Epithelial cell of prostate (primary cell): ENCODE measurements at regions not wholly inside any gene's neighbourhood (a gene's known extent, or its start where the extent isn't known, plus 50 kb on each side); places are given as distances from the start of the nearest gene placed in this dataset.
A peak's percentile ranks its signal among the peaks of the same experiment; 100 is the strongest.

Source experiments
- DNase-seq: peaks from one replicate; pipeline ENCODE4 v3.0.0-alpha.2; 2011; ENCODE audit warnings: low read depth, low spot score
- H3K27ac ChIP-seq: fragments of 450-650 bp; 2 replicates; pipeline ENCODE4 v1.5.1; 2017; ENCODE audit warnings: mild to moderate bottlenecking

DNA sequence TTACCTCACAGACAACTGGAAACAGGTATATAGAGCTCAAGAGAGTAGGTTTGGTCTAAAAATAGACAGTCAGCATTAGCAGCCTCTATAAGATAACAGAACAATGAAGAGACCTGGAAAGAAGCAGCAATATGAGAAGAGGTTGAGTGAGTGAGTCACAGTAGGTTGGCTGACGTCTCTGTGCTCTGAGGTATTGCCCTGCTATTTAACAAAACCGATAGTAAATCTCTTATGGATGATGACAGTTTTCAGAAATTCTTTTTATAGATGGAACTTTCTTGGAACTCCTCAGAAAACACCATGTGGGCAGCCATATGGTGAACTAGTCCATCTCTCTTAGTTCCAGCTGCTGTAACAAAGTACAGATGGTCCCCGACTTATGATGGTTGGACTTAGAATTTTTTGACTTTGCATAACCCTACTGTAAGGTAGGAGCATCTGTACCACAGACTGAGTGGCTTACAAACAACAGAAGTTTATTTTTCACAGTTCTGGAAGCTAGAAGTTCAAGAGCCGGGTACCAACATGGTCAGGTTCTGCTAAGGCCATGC lies 123.5 kb downstream of the MBD2 start:
- no peak overlapping the region for H3K27ac ChIP-seq
- no peak for DNase-seq

DNA sequence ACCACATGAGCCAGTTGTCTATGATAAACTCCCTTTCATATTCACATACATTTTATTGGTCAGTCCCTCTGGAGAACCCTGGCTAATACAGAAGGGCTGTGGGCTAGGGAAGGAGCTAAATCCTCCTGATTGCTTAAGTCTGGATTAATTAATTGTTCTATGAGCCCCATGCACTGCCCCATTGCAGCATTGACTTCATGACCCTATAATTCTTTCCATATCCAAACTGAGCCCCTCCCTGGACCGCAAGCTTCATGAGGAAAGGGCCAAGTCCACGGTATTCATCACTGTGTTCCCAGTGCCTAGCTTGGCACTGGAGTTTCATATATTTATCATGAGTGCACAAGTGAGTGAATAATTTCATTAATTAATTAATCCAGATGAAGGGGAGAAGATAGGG lies 124.0 kb downstream of the MBD2 start:
- no peak overlapping the region for H3K27ac ChIP-seq
- DNase-seq = no peak

DNA sequence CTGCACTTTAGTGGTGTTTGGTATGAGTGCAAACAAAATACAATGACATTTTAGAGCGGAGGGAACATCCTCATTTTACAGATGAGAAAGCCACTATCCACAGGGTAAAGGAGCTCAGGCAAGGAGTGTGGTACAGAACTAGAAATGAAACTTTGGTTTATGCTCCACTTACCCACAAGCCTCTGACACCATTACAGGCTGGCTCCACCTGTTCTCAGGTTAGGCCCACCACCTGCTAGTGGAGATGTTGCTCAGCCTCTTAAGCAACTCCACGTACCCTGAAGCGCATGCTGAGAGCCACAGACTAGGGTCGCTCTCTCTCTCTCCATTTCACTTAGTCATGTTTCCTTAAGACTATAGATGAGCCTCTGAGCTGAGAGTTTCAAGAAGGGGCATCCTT lies 130.0 kb downstream of the MBD2 start:
- H3K27ac ChIP-seq = no peak overlapping the region
- DNase-seq = no peak

DNA sequence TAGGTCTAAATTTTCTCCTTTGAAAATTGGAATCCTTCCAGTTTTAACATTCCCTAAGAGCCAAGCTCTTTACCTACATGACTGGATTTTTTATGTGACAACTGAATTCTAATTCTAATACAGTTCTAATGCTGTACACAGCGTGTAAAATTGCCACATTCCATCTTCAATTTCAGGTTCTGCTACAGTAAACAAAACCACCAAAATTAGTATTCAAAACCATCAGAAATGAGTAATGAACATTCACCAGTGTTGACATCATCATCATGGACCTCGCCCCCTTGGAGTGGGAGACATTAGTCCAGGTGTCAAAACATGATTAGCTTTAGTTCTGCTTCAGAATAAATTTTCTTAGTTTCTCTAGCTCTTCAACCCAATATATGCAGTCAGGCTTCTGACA lies 133.6 kb downstream of the MBD2 start:
- H3K27ac ChIP-seq = no peak overlapping the region
- DNase-seq = no peak

DNA sequence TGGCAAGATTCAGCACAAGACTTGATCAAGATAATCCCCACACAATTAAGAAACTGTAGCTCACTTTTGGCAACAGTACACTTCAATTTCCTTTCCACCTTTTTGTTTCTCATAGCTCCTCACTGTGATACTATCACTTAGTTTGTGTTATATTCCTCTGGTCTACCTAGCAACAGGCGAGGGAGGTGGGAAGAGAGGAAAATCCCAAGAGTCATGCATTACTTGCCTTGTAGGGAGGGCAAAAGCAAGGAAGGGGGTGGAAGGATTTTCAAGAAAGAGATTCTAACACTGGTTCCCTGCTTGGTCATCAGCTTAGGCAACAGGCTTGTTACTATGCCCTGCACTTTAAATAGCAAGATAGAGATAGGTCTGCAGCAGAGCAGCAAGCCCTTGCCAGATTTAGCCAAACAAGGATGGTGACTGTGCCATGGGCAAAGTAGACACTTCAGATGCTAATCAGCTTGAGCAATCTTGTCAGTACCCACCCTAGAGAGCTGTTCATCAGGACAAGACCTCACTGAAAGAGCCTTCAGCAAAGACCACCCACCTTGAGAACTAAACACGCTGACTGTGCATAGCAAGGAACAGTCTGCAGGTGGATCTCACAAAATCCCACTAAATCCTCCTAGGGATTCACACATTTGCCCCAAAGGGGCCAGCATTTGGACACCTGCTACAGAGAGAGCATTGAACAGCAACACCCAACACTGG lies 134.6 kb downstream of the MBD2 start:
- DNase-seq = no peak
- no peak overlapping the region for H3K27ac ChIP-seq

DNA sequence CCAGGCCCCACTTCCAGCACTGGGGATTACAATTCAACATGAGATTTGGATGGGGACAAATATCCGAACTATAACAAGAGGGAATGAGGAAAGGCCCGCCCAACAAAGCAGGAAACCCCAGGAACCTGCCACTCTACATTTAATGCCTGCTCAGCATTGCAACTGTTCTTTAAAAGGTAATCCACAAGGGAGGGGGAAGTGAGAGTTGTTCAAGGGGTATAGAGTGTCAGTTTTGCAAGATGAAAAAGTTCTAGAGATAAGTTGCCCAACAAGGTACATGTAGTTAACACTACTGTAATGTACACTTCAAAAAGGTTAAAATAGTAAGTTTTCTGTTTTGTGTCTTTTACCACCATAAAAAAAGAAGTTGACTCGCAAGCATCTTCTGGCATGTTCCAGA lies 137.6 kb downstream of the MBD2 start:
- no peak for DNase-seq
- H3K27ac ChIP-seq = no peak overlapping the region

DNA sequence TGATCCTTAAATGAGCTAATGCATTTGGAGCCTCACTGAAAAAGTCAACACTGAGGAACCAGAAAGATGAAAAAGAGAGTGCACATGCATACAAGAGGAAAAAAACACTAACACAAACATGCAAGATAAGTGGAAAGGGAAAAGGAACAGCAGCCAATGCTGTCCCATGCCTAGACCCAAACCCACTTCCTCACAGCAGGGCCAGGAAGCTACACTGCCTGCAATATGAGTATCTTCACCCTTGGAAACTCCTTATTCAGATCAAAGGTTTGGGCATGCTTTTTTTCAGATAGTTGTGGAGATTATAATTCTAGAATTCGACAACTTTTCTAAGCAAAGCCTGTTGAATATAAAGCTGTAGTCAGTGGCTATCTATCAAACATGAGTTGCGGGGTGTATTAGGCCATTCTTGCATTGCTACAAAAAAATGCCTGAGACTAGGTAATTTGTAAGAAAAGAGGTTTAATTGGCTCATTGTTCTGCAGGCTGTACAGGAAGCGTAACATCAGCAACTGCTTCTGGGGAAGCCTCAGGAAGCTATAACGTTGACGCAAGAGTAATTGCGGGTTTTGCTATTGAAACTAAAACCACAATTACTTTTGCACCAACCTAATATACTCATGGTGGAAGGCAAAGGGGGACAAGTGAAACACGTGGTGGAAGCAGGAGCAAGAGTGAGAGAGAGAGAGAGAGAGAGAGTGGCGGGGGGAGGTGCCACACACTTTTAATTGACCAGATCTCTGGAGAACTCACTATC lies 138.2 kb downstream of the MBD2 start:
- DNase-seq = no peak
- H3K27ac ChIP-seq = no peak overlapping the region

DNA sequence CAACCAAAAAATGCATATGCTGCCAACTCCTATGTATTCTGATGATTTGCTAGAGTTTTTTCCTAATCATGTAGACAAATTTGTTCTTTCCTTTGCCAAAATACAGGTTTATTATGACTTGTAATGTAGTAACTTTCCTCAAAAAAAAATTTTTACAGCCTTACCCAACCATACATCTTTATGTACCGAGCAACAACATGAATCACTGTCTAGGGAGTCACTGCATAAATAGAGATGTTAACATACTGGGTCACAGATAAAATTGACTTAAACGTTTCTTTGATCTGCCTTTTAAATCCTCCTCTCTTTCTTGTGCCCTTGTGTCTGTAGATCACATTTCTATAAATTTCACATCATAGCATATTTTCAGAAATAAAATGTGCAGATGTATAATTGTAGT lies 143.6 kb downstream of the MBD2 start:
- no peak overlapping the region for H3K27ac ChIP-seq
- no peak for DNase-seq

DNA sequence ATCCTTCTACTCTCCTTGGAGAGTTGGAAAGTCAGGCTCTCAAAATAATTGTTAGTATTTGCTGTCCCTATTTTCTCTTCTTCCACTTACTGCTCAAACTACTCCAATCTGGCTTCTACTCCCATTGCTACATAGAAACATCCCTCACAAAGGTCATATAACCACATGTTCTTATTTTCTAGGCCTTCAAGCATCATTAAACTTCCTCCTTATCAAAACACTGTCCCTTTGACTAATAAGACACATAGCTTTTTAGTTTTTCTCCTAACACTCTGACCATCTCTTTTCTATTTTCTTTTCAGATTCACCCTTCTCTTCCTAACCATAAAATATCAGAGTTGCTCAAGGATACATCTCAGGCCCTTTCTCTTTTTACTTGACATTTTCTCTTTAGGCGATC lies 148.3 kb downstream of the MBD2 start:
- no peak for DNase-seq
- no peak overlapping the region for H3K27ac ChIP-seq

DNA sequence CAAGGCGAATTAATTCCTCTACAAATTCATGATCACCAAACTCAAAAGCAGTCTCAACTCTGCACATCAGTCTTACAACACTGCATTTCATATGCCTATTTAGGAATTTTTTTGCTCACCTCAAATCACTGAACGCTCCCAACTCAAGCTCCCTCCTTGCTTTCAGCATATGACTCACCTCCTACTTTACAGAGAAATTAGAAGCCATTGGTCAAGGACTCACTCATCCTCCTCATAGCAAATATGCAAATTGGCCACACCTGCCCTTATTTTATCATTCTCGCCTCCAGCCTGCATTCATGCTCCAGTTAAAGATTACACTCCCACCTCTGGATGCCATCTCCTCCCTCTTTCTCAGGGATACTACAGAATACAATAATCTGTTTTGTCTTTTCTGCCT lies 148.8 kb downstream of the MBD2 start:
- no peak for DNase-seq
- no peak overlapping the region for H3K27ac ChIP-seq

DNA sequence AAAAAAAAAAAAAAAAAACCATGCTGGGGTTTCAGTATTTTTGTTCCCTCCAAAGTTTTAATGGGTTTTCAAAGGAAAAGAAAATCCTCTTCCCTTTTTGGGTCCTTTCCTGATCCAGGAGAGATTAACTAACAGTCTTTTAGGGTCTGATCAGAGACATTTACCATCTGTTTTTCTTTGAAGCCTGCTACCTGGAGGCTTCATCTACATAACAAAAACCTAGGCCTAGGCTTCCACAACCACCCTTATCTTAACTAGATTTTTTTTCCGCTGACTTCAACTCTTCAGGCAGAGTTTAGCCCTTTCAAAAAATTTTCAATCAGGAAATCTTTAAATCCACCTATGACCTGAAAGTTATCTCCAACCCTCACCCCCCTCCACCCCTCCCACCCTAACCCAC lies 154.7 kb downstream of the MBD2 start:
- no peak for DNase-seq
- H3K27ac ChIP-seq = no peak overlapping the region

DNA sequence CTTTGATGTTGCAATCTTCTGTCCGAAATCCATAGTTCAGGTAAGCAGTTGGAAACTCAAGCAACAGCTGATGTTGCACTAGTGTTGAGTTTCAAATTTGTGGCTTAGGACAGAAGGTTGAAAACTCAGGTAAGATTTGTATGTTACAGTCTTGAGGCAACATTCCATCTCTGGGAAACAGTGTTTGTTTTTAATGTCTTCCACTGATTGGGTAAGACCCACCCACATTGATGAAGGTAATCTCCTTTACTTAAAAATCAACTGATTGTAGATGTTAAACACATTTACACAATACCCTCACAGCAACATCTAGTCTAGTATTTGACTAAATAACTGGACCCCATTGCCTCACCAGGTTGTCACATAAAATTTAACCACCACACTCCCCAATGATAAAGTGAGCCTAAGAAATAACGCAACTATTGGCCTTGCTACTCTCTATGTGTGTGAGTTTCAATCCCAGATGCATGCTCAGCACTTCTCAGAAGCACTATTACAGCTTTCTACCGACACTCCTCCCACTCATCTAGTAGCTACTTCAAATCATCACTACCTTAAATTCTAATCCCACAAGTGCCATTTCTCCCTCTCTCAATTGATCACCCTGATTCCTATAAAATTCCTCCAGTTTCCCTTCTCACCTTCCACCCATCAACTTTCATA lies 164.0 kb downstream of the MBD2 start:
- H3K27ac ChIP-seq = no peak overlapping the region
- DNase-seq = no peak

DNA sequence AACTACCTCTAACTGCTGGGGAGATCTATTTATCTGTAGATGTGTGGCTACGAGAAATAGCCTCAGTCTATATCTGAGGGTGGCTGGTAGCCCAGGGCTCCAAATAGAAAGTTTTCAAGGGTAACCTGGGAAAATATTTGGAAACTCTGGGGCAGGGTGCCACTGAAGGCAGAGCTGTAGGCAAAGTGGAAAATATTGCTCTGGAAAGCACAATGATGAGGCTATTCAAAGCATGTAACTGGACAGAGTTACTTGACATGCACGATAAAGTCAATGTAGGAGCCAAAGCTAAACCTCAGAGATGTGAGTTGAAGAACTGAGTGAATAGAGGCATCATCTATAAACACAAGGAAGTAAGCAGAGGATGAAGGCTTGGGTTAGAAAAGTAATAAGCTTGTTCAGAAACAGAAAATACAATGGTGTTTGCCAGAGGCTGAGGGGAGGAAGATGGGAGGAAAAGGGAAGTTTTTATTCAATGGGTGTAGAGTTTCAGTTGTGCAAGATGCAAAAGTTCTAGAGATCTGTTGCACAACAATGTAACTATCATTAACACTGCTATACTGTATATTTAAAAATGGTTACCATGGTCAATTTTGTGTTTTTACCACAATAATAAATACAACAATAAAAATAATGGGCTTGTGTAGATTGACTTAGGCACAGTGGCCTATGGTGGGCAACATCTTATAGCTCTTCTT lies 171.6 kb downstream of the MBD2 start:
- H3K27ac ChIP-seq = no peak overlapping the region
- no peak for DNase-seq

DNA sequence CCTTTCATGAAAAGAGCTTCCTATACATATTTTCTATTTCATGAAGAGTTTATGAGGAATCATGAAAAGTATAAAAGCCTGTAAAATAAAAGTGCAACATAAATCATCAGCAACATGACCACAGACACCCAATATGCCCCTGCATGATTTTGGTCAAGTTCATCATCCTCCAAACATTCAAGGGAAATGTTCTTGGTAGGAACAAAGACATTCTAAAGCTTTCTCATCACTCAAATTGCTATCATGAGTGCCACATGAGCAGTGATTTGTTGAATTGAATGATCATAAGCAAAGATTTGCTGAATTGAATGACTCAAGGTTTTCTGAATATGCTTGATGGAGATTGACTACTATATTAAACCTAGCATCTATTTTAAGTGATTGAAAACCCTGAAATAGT lies 172.2 kb downstream of the MBD2 start:
- peak; percentile 14 for DNase-seq
- no peak overlapping the region for H3K27ac ChIP-seq

DNA sequence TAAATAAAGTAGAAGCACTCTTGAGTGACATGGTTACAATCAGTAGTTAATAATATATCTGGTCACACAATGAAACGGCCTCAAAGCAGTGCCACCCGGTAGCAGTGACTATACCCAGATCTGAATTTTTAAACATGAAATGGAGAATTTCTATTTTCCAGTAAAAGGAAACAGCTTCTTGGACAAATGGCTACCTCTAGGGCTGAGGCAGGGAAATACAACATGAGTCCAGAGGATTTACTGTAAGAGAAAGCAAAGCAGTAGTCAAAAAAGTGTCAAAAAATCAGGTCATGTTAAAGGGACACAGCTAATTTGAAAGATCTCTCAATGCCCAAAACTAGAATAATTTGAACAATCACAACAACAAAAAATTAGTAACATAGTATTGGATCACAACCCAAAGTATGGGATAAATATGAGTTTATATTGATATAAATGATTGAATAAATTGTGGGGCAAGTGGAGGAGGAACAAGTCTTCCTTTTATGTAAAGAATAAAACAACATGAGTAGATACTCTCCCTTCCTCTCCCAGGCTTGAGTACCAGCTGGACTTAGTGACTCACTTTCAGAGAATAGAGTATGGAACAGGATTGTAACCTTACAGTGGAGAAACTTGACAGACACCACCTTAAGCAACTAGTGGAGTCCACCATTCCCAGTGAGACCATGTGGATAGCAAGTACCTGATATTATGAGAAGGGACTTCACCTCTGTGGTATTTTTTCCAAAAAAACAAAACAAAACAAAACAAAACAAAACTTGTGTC lies 180.8 kb downstream of the MBD2 start:
- DNase-seq = peak; percentile 18
- H3K27ac ChIP-seq = no peak overlapping the region

DNA sequence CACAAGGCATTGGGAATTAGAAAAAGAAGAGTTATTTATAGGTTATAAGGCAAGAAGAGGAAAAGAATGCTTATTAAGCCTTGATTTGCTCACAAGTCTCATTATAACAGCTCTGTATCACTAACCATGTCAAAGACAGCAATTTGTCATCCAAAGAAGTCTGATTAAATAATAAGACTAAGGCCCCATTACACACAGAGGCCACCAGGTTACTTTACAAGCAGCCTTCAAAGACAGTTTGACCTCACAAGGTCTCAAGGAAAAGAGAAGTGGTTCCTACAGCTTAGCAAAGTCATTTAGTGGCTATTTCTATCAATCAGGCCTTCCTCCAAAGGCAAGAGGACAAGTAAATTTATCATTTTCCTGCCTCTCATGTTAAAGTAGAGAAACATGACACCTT lies 188.5 kb downstream of the MBD2 start:
- H3K27ac ChIP-seq = no peak overlapping the region
- no peak for DNase-seq

DNA sequence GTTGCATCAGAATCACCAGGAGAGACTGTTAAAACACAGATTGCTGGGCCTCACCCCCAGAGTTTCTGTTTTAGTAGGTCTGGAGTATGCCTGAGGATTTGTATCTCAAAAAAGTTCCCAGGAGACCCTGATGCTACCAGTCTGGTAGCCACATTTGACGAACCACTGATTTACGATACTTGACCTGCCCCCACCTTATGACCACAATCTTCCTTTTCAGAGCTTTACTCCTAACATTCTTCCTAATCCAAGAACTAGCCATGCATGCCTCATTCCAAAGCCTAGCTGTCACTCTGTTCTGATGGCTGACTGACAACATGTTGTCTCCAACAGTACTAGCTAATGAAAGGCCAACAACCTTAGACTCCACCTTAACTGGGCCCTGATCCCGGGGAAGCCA lies 191.4 kb downstream of the MBD2 start:
- DNase-seq = no peak
- no peak overlapping the region for H3K27ac ChIP-seq

DNA sequence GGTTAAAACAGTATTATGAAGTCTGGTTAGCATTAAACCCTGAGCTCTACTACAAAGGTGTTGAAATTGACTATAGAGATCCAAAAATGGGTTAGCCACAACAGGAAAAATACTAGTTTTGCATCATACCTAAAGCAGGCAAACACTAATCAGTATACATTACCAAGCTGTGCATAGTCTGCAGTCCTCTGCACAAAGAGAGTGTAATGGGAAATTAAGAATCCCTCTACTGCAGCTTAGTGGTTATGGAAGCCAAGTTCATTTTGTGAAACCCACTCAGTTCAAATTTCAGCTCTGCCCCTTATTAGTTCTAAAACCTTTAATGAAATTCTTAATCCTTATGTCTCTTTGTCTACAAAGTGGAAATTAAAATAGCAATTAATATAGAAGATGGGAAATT lies 192.1 kb downstream of the MBD2 start:
- no peak for DNase-seq
- H3K27ac ChIP-seq = no peak overlapping the region

DNA sequence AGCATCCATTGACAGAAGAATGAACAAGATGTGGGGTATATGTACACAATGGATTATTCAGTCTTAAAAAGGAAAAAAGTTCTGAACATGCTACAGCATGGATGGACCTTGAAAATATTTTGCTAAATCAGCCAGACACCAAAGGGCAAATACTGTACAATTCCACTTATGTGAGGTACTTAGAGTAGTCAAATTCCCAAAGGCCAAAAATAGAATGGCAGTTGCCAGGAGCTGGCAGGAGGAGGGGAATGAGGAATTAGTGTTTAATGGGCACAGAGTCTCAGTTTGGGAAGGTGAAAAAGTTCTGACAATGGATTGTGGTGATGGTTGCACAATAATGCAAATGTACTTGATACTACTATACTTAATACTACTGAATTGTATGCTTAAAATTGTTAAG lies 193.2 kb downstream of the MBD2 start:
- H3K27ac ChIP-seq = no peak overlapping the region
- no peak for DNase-seq

DNA sequence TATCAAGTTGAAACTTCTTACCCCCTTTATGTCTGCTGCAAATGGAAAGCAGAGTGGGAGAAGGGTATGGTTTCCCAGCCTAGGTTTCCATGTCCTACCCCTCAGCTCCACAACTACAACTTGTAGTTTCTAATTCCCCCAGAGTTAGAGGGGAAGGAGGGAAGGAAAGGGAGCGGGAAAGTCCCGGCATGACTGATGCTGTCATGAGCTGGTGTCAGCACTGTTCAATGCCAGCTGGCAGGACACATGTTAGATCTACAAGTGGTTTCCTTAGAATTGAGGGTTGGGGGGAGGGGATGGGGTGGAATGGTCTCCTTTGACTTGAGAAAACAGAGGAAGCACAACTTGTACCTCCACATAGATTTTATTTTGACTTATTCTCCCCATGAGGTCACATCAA lies 194.0 kb downstream of the MBD2 start:
- DNase-seq = no peak
- no peak overlapping the region for H3K27ac ChIP-seq
